Stimulated activated naive B cell treated with anti-CD40 and anti-IgM and Interleukin-4, amounts not matched to agents 10 μg/mL and 1 μg/mL and 100 μg/mL, for 72 hours (primary cell): ENCODE measurements at regions not wholly inside any gene's neighbourhood (a gene's known extent, or its start where the extent isn't known, plus 50 kb on each side); places are given as distances from the start of the nearest gene placed in this dataset.
A peak's percentile ranks its signal among the peaks of the same experiment; 100 is the strongest.

Experiments
- ATAC-seq, 2 donors: fragments of 150-1000 bp; cut with Tn5 transposase; replicated peaks; 2 replicates each; pipeline ENCODE4 v1.10.0; 2021; ENCODE audit warnings: moderate library complexity in 1 of 2
- DNase-seq: peaks from one replicate; pipeline ENCODE4 v3.0.0; 2021
- H3K27ac Mint-ChIP-seq: one replicate; pipeline ENCODE4 v1.8.0; 2022; ENCODE audit warnings: mild to moderate bottlenecking, mixed read lengths
- H3K27me3 Mint-ChIP-seq, 2 donors: one replicate each; pipeline ENCODE4 v1.8.0; 2022; ENCODE audit warnings: mixed read lengths in 2 of 2
- H3K36me3 Mint-ChIP-seq, 2 donors: one replicate each; pipeline ENCODE4 v1.8.0; 2022; ENCODE audit warnings: mixed read lengths in 2 of 2, mild to moderate bottlenecking in 1 of 2
- H3K4me1 Mint-ChIP-seq, 2 donors: one replicate each; pipeline ENCODE4 v1.8.0; 2022; ENCODE audit warnings: mixed read lengths in 2 of 2, mild to moderate bottlenecking in 1 of 2
- H3K4me3 Mint-ChIP-seq, 2 donors: one replicate each; pipeline ENCODE4 v1.8.0; 2022; ENCODE audit warnings: mild to moderate bottlenecking in 2 of 2, mixed read lengths in 2 of 2, moderate library complexity in 1 of 2
- H3K9me3 Mint-ChIP-seq, 2 donors: one replicate each; pipeline ENCODE4 v1.8.0; 2022; ENCODE audit warnings: mixed read lengths in 2 of 2, mild to moderate bottlenecking in 1 of 2

DNA sequence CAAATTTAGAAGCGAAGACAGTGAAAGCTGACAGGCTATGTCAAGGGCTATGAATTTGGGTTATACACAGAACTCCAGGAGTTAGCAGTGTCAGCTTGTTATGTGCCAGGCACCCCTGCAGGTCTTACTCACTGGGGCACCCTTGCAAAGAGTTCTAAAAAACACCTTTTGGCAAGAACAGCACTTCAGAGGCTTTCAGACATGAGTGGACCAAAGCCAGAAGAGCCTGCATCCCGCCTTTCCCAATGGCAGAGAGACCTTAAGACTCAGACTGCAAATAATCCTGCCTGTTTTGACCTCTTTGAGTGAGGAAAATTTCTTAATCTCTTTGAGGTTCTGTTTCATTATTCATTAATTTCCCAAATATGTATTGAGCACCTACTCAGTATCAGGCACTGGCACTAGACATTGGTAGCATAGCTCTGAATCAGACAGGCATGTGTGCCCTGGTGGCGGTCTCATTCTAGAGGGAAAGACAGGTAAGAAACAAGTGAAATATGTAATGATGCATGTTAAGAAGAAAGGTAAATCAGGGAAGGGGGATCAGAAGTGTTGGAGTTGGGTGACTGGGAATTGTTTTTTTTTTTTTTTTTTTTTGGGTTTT is 280.0 kb downstream of the KBTBD8 start:
- H3K36me3 Mint-ChIP-seq: no peaks in the 10 kb centered on the region
- peaks cover 4% of the 10 kb centered on the region in 2 donors for H3K9me3 Mint-ChIP-seq
- no peak overlapping the region for H3K4me3 Mint-ChIP-seq
- no peaks in the 10 kb centered on the region for H3K4me1 Mint-ChIP-seq
- peaks cover 0 to 3% of the 10 kb centered on the region in 2 donors for H3K27me3 Mint-ChIP-seq
- DNase-seq: no peak
- H3K27ac Mint-ChIP-seq: no peak overlapping the region
- ATAC-seq: no peak

DNA sequence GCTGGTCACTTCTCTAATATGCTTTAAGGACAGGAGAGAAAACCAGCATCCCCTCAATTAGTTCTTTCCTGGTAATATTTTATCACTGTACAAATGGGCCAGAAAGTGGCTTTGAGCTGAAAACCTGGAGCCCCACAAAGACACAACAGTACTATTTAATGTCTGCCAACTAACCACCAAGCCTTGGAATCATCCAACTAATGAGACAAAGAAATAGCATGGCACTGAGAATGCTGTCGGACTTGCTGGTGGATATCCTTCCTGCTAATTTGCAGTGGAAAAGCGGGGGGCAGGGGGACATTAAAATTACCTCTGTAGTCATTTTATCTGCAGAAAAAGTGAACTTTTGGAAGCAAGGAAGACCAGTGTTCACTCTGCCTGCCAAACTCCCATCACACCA is 288.5 kb downstream of the KBTBD8 start:
- H3K4me1 Mint-ChIP-seq: peaks cover 12 to 15% of the 10 kb centered on the region in 2 donors
- no peak overlapping the region for H3K27ac Mint-ChIP-seq
- DNase-seq (no peak), ATAC-seq (no peak)
- no peak overlapping the region for H3K4me3 Mint-ChIP-seq
- peaks cover 4 to 8% of the 10 kb centered on the region in 2 donors for H3K9me3 Mint-ChIP-seq
- H3K36me3 Mint-ChIP-seq: no peaks in the 10 kb centered on the region
- no peaks in the 10 kb centered on the region for H3K27me3 Mint-ChIP-seq

DNA sequence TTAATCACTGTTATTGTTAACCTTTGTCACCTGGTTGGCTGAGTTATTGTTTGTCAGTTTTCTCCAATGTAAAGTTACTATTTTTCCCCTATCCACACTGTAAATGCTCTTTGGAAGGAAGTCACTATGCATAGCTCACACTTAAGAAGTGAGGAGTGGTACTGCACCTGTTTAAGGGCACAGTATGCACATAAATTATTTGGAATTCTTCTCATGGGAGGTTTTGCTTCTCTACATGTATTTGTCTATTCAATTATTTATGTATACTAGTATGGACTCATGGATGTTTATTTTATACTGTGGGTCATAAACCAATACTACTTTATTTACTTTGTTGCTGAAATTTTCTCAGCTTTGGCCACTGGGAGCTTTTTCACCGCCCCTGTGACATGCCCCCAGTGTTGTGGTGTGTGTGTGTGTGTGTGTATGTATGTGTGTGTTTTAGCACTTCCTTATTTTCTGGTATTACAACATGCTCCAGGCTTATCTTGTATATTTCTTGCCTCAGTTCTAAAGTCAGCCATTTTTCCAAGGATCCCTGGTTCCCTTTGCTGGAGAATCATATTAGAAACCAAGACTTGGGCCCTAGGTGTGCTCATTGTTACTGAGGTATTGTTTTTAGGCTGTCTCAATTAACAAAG is 290.5 kb downstream of the KBTBD8 start:
- H3K9me3 Mint-ChIP-seq: peaks cover 1 to 4% of the 10 kb centered on the region in 2 donors
- H3K4me3 Mint-ChIP-seq: no peak overlapping the region
- H3K27me3 Mint-ChIP-seq: no peaks in the 10 kb centered on the region
- ATAC-seq (no peak), DNase-seq (no peak)
- no peaks in the 10 kb centered on the region for H3K36me3 Mint-ChIP-seq
- H3K27ac Mint-ChIP-seq: no peak overlapping the region
- H3K4me1 Mint-ChIP-seq: peaks cover 17 to 22% of the 10 kb centered on the region in 2 donors

DNA sequence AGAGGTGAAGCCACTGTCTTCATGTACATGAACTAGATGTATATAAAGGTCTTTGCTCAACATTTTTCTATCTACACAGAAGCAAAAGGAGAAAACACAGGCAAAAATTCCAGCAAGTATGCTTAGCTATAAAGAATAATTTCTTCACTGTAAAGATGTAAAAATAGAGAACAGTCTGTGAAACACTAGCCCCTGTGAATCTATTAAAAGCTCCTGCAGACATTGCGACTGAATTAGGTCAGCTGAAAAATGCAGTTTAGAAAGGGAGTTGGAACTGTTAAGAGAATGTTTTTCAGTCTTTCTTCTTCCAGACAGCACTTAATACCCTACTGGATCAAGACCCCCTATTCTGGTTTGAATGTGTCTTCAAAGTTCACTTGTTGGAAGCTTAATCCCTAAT is 291.5 kb downstream of the KBTBD8 start:
- Mint-ChIP-seq H3K36me3 (no peaks in the 10 kb centered on the region), H3K27ac (no peak overlapping the region), H3K4me1 (peaks cover 17 to 22% of the 10 kb centered on the region in 2 donors), H3K9me3 (peaks cover 0 to 1% of the 10 kb centered on the region in 2 donors), H3K4me3 (no peak overlapping the region), H3K27me3 (no peaks in the 10 kb centered on the region)
- DNase-seq: no peak
- ATAC-seq: no peak

DNA sequence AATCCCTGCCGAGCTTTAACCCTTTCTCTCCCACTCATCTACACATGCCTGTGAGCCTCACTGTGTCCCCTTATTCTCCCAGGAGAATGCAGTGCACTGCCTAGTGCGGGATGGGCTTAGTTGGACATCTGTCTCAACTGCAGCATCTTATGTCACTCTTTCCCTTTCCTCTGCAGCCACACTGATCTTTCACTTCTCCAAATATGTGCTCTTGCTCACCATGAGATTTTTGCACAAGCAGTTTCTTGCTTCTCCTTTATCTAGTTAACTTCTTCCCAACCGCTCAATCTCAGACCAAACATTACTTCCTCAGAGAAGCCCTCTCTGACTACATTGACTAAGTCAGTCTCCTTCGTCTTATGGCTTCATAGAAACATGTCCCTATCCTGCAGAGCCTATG is 292.3 kb downstream of the KBTBD8 start:
- ATAC-seq (peak; percentile 76 to 77), DNase-seq (peak; percentile 14)
- Mint-ChIP-seq H3K9me3 (peaks cover 0 to 1% of the 10 kb centered on the region in 2 donors), H3K27ac (no peak overlapping the region), H3K4me1 (peaks cover 17 to 22% of the 10 kb centered on the region in 2 donors), H3K4me3 (peak overlapping the region in 1 of 2 donors; percentile 4), H3K27me3 (no peaks in the 10 kb centered on the region), H3K36me3 (no peaks in the 10 kb centered on the region)

DNA sequence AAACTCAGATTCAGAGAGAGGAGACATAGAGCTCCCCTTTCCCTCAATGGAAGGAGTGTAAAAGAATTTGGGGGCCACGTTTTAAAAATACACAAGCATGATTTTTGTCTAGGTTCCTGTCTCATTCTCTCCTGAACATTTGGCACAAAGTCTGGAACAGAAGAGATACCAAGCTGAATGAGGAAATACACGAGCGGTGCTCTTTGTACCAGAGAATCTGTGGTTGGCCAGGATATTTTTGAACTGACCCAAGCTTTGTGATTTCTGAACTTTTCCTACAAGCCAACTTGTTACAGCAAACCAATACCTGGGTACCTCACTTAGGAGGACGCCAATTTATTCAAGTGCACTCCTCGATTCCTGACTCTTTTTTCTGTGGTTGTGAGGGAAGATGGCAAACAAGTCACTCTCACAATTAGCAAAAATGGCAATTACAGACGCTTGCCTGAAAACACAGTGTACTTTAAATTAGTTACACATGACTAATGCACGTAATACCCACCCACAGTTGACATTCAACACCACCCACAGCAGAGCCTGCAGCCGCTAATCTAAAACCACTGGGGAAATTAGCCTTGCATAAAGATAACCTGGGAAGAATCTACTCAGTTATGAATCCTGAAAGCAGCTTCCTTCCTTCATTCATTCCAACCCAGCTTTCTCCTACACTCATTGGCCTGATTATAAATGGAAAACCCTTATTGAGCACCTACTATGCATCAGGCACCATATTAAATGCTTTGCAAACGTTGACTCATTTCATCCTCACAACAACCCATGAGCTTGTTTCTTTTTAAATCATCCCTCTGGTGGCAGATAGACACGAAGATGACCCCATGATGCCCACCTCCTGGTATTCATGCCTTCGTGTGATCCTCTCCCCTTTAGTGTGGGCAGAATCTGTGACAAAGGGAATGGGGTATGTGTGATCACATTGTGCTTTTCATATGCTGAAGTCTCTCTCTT is 293.5 kb downstream of the KBTBD8 start:
- peaks cover 0 to 1% of the 10 kb centered on the region in 2 donors for H3K9me3 Mint-ChIP-seq
- H3K27ac Mint-ChIP-seq: peak overlapping the region; percentile 84
- ATAC-seq: peak; percentile 75 to 76
- peaks cover 17 to 22% of the 10 kb centered on the region in 2 donors for H3K4me1 Mint-ChIP-seq
- H3K4me3 Mint-ChIP-seq: peak overlapping the region; percentile 27 to 40
- H3K36me3 Mint-ChIP-seq: no peaks in the 10 kb centered on the region
- no peaks in the 10 kb centered on the region for H3K27me3 Mint-ChIP-seq
- peak; percentile 22 for DNase-seq

DNA sequence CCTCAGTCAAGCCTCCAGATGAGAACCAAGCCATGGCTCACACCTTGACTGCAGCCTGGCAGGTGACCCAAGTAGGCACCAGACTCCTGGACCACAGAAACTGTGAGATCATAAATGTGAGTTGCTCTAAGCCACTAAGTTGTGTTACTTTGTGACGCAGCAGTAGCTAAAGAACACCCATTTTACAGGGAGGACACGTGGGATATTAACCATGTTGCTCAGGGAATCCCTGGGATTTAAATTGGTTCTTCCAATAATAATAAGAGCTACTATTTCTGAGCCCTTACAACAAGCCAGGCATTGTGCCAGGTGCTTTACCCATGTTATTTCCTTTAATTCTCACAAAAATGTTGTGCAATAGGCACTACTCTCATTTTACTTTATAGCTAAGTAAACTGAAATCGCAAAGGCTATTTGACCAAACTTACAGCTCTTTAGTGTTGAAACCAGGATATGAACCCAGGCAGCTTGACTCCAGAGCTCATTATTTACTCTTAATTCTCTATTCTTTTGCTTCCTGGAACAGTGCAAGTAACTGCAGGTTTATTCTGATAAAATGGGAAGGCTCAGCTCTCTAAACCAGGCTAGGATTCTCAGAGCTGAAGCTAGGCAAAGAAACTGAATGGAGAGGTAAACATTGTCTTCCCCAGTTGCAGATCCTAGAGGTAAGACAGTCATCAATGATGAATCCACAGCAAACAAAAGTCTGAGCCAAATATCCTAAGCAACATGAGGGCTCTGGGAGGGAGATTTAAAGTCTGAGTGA is 294.4 kb downstream of the KBTBD8 start:
- Mint-ChIP-seq H3K4me3 (no peak overlapping the region), H3K27me3 (no peaks in the 10 kb centered on the region), H3K36me3 (no peaks in the 10 kb centered on the region), H3K9me3 (peaks cover 0 to 1% of the 10 kb centered on the region in 2 donors), H3K4me1 (peaks cover 17 to 22% of the 10 kb centered on the region in 2 donors), H3K27ac (no peak overlapping the region)
- DNase-seq (no peak), ATAC-seq (no peak)

DNA sequence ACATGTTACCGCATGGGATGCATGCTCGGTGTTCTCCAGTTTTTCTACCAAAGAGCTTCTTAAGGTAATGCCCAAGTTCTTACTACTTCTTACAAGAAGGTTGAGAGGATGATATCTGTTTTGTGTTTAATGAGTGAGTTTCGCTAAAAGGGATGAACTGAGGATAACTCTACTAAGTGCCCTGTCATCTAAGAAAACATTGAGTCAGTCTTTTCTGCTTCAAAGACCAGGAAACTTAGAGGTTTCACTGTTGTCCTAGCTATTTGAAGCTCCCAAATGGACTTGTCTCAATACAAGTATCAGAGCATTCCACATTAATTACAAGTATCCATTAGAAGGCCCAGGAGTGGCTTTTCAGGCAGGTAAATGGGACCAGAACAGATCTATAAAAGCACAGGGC is 296.2 kb downstream of the KBTBD8 start:
- no peaks in the 10 kb centered on the region for H3K36me3 Mint-ChIP-seq
- peaks cover 14 to 22% of the 10 kb centered on the region in 2 donors for H3K4me1 Mint-ChIP-seq
- no peak for ATAC-seq

DNA sequence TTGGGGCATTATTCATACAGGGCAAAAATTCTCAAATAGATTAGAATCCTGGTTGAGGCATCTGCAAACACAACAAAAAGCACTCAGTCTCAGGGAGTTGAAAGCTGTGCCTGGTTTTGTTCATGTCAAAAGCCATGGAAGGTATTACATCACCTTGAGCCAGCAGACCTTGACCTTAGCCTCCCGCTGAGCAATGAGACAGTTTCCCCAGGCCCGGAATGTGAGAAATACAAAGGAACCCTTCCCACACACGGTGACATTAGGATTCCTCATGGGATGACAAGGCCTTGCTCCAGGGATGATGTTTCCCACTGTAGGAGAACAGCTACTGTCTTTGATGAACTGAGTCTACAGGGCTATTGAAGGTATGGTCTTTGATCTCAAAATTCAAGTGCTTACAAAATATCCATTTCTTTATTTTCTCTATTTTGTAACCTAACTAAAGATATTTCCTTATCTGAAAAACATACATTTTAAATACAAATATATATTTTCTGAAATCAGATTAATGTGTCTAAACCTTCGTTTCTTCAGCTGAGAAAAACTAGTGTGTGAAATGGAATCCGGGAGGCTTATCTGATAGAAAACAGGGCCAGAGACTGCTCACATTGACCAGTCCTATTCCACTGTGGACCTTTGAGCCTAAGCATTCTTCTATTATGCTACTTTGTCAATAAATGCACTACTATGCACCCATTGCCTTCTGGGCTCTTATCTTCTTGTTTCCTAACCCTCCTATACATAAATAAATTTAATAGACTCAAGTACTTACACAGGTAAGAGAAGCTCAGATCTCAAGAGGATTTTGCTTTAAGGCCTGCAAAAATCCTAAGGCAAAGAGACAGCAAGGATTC is 298.2 kb downstream of the KBTBD8 start:
- no peak for ATAC-seq
- H3K4me3 Mint-ChIP-seq: no peak overlapping the region
- no peak overlapping the region for H3K27ac Mint-ChIP-seq
- H3K9me3 Mint-ChIP-seq: no peaks in the 10 kb centered on the region
- peaks cover 6 to 10% of the 10 kb centered on the region in 2 donors for H3K4me1 Mint-ChIP-seq
- no peak for DNase-seq
- no peaks in the 10 kb centered on the region for H3K36me3 Mint-ChIP-seq
- no peaks in the 10 kb centered on the region for H3K27me3 Mint-ChIP-seq

More for the DNA sequence above, 296.2 kb downstream of the KBTBD8 start:
- Mint-ChIP-seq H3K27me3 (no peaks in the 10 kb centered on the region), H3K27ac (no peak overlapping the region), H3K9me3 (peaks cover 0 to 1% of the 10 kb centered on the region in 2 donors), H3K4me3 (no peak overlapping the region)
- no peak for DNase-seq

DNA sequence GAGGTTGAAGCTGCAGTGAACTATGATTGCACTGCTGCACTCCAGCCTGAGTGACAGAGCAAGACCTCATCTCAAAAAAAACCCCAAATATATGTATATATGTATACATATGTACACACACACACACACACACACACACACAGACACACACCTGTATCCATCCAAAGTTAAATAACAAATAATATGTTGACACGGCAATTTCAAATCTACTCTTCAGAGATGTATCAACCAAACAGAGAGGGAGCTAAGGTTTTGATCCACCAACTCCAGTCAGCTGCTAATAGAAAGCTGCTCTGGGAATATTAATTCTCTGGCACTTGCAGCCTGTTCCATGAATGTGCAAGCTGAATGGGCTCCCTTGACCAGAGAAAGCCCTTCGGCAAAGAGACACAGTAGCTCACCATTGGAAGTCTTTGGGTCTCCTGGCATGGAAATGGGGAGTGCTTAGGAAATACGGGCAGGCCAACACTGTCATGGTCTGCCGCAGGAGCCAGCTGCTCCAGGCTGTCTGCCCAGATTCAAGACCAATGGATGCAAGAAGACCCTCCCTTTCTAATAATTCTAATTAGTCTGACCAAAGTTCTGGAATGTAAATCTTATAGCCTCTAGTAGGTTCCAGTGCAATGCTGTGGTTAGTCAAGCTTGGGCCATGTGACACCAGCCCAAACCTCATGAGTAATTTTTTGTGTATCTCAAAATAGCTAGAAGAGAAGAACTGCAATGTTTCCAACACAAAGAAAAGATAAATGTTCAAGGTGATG is 299.8 kb downstream of the KBTBD8 start:
- ATAC-seq (no peak), DNase-seq (no peak)
- Mint-ChIP-seq H3K9me3 (no peaks in the 10 kb centered on the region), H3K27ac (no peak overlapping the region), H3K36me3 (no peaks in the 10 kb centered on the region), H3K4me3 (no peak overlapping the region), H3K4me1 (no peaks in the 10 kb centered on the region), H3K27me3 (no peaks in the 10 kb centered on the region)

DNA sequence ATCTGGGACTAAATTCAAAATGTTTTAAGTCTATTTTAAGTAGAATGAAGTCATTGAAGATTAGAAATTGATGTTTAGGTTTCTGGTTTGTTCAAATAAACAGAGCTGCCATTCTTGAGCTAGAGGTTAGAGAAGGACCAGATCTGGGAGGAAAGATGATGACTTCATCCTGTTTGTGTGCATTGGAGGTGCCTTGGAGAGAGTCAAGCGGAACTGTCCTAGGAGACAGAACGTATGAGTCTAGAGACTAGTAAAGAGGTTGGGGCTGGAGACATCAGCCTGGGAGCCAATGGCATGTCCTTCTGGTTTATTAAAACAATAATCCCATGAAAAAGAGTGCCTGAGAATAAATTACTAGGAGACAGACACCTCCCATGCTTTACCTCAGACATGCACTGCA is 303.4 kb downstream of the KBTBD8 start:
- Mint-ChIP-seq H3K36me3 (no peaks in the 10 kb centered on the region), H3K27ac (no peak overlapping the region), H3K9me3 (peaks cover 0 to 1% of the 10 kb centered on the region in 2 donors), H3K27me3 (no peaks in the 10 kb centered on the region), H3K4me1 (no peaks in the 10 kb centered on the region), H3K4me3 (no peak overlapping the region)
- DNase-seq (no peak), ATAC-seq (no peak)

DNA sequence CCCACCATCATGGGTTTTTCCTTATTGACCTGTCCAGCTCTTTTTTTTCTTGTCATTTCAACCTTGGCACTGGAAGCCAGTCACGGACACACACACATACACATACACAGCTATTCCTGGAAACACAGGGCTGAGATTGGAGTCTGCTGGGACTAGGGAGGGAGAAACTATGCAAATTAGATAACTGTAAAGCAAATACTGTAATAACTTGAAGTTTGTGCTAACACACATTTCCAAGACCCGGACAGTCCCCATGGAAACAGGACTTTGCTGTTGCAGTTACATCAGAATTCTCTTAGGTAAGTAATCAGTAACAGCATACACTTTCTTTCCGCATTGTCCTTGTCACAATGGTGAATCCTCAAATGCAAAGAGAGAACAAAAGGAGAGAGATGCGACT is 304.4 kb downstream of the KBTBD8 start:
- H3K4me1 Mint-ChIP-seq: no peaks in the 10 kb centered on the region
- peaks cover 0 to 3% of the 10 kb centered on the region in 2 donors for H3K9me3 Mint-ChIP-seq

DNA sequence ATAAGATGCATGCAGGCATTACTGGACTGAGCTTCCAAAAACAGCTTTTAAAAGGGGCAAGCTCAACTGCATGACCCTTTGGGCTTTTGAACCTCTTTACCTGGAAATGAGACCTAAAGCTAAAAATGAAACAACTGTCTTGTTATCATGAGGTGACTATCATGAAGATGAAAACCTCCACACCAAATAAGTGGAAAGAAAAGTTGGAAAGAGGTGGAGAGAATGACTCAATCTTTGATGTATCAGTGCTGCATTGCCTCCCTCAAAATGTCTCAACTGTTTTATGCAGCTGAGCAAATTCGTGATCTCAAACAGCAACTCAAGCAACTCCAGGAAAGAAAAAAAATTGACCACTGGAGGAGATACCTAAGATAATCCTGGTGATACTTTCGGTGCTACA is 307.1 kb downstream of the KBTBD8 start:
- no peak overlapping the region for H3K4me3 Mint-ChIP-seq
- H3K27me3 Mint-ChIP-seq: no peaks in the 10 kb centered on the region
- no peak for DNase-seq
- H3K36me3 Mint-ChIP-seq: no peaks in the 10 kb centered on the region
- no peak for ATAC-seq
- H3K4me1 Mint-ChIP-seq: no peaks in the 10 kb centered on the region
- H3K9me3 Mint-ChIP-seq: peaks cover 0 to 3% of the 10 kb centered on the region in 2 donors
- no peak overlapping the region for H3K27ac Mint-ChIP-seq

More for the DNA sequence above, 304.4 kb downstream of the KBTBD8 start:
- DNase-seq: no peak
- no peak for ATAC-seq
- H3K27me3 Mint-ChIP-seq: no peaks in the 10 kb centered on the region
- no peak overlapping the region for H3K4me3 Mint-ChIP-seq
- no peak overlapping the region for H3K27ac Mint-ChIP-seq
- no peaks in the 10 kb centered on the region for H3K36me3 Mint-ChIP-seq
